HEK293 (cell line): ENCODE measurements at regions not wholly inside any gene's neighbourhood (a gene's known extent, or its start where the extent isn't known, plus 50 kb on each side); places are given as distances from the start of the nearest gene placed in this dataset.
A peak's percentile ranks its signal among the peaks of the same experiment; 100 is the strongest.
"Not testable (repeated sequence)": the region's sequence is repeated elsewhere in the genome, so short reads cannot be mapped to it uniquely, and the experiment has no call there.

ENCODE experiments used
- CTCF ChIA-PET: fragments of 350-600 bp; formaldehyde crosslinking; extraction: SDS; loops from one replicate; lab custom pipeline; 2021; ENCODE audit warnings: antibody characterized with exemption; lab: Yijun Ruan, JAX
- POLR2A ChIA-PET: fragments of 300-600 bp; formaldehyde crosslinking; extraction: SDS; loops from one replicate; lab custom pipeline; 2020; ENCODE audit warnings: antibody characterized with exemption, inconsistent platforms; lab: Yijun Ruan, JAX
- H3K27ac ChIP-seq: fragments of 200-500 bp; sonication (Bioruptor generic); 2 replicates; pipeline ENCODE4 v1.5.1; 2014; ENCODE audit warnings: low read depth, low read length, control low read depth, inconsistent platforms; ENCODE audit errors: extremely low read depth
- H3K36me3 ChIP-seq, 2 experiments: fragments of 200-500 bp in 1 of 2; sonication (Bioruptor generic) in 1 of 2; 1 replicate in 1 of 2; 2 replicates in 1 of 2; pipeline ENCODE4 v1.5.1; 2014 to 2017; ENCODE audit warnings: inconsistent platforms in 2 of 2, low read length in 2 of 2; ENCODE audit not compliant: control insufficient read depth in 2 of 2, insufficient read depth in 1 of 2
- H3K4me1 ChIP-seq: fragments of 200-500 bp; sonication (Bioruptor generic); 2 replicates; pipeline ENCODE4 v1.5.1; 2014; ENCODE audit warnings: mild to moderate bottlenecking, low read length, inconsistent platforms; ENCODE audit not compliant: control insufficient read depth, insufficient read depth
- H3K4me3 ChIP-seq: 2 replicates; pipeline ENCODE4 v1.5.1; 2011; ENCODE audit warnings: low read depth, mild to moderate bottlenecking, control low read depth, low read length, moderate library complexity
- H3K9me3 ChIP-seq: fragments of 200-500 bp; sonication (Bioruptor generic); 2 replicates; pipeline ENCODE4 v1.5.1; 2014; ENCODE audit warnings: low read depth, low read length, inconsistent platforms; ENCODE audit not compliant: control insufficient read depth, insufficient read depth
- GLIS1 ChIP-seq: fragments of 450-650 bp; formaldehyde crosslinking; IDR thresholded peaks from 2 replicates; pipeline ENCODE4 v1.5.1; 2016; ENCODE audit warnings: missing biosample characterization, missing genetic modification characterization
- KLF10 ChIP-seq: fragments of 450-650 bp; IDR thresholded peaks from 2 replicates; pipeline ENCODE4 v1.5.1; 2018; ENCODE audit warnings: missing biosample characterization, mild to moderate bottlenecking, missing genetic modification characterization
- KLF16 ChIP-seq: fragments of 450-650 bp; formaldehyde crosslinking; IDR thresholded peaks from 2 replicates; pipeline ENCODE4 v1.5.1; 2017; ENCODE audit warnings: missing biosample characterization, missing genetic modification characterization
- KLF8 ChIP-seq: fragments of 450-650 bp; formaldehyde crosslinking; IDR thresholded peaks from 2 replicates; pipeline ENCODE4 v1.5.1; 2016; ENCODE audit warnings: missing biosample characterization, missing genetic modification characterization
- KLF9 ChIP-seq: fragments of 450-650 bp; formaldehyde crosslinking; IDR thresholded peaks from 2 replicates; pipeline ENCODE4 v1.5.1; 2016; ENCODE audit warnings: missing biosample characterization, missing genetic modification characterization, low read depth
- PRDM6 ChIP-seq: fragments of 450-650 bp; formaldehyde crosslinking; IDR thresholded peaks from 2 replicates; pipeline ENCODE4 v1.5.1; 2017; ENCODE audit warnings: missing biosample characterization, missing genetic modification characterization
- SP2 ChIP-seq: fragments of 450-650 bp; formaldehyde crosslinking; IDR thresholded peaks from 2 replicates; pipeline ENCODE4 v1.5.1; 2016; ENCODE audit warnings: missing biosample characterization, missing genetic modification characterization
- TCF7L2 ChIP-seq: IDR thresholded peaks from 2 replicates; pipeline ENCODE4 v1.6.1; 2011; ENCODE audit warnings: low read depth, mild to moderate bottlenecking, inconsistent platforms, low read length, moderate library complexity, borderline replicate concordance
- TSHZ1 ChIP-seq: fragments of 450-650 bp; formaldehyde crosslinking; IDR thresholded peaks from 2 replicates; pipeline ENCODE4 v1.5.1; 2016; ENCODE audit warnings: missing biosample characterization, missing genetic modification characterization, borderline replicate concordance
- YY1 ChIP-seq: fragments of 450-650 bp; formaldehyde crosslinking; IDR thresholded peaks from 2 replicates; pipeline ENCODE4 v1.5.1; 2018; ENCODE audit warnings: missing biosample characterization, missing genetic modification characterization
- ZNF121 ChIP-seq: fragments of 450-650 bp; formaldehyde crosslinking; IDR thresholded peaks from 2 replicates; pipeline ENCODE4 v1.5.1; 2016; ENCODE audit warnings: missing biosample characterization, missing genetic modification characterization
- ZNF148 ChIP-seq: fragments of 450-650 bp; formaldehyde crosslinking; IDR thresholded peaks from 2 replicates; pipeline ENCODE4 v1.5.0; 2017; ENCODE audit warnings: missing biosample characterization, missing genetic modification characterization, borderline replicate concordance
- ZNF18 ChIP-seq: fragments of 450-650 bp; formaldehyde crosslinking; IDR thresholded peaks from 2 replicates; pipeline ENCODE4 v1.5.1; 2016; ENCODE audit warnings: missing biosample characterization, missing genetic modification characterization
- ZNF19 ChIP-seq: fragments of 450-650 bp; formaldehyde crosslinking; IDR thresholded peaks from 2 replicates; pipeline ENCODE4; 2016; ENCODE audit warnings: missing biosample characterization, missing genetic modification characterization, low read depth
- ZNF248 ChIP-seq: fragments of 450-650 bp; formaldehyde crosslinking; IDR thresholded peaks from 2 replicates; pipeline ENCODE4 v1.5.1; 2017; ENCODE audit warnings: missing biosample characterization, missing genetic modification characterization
- ZNF341 ChIP-seq: fragments of 450-650 bp; formaldehyde crosslinking; IDR thresholded peaks from 2 replicates; pipeline ENCODE4; 2016; ENCODE audit warnings: low read depth, missing biosample characterization, missing genetic modification characterization
- ZNF48 ChIP-seq: fragments of 450-650 bp; formaldehyde crosslinking; IDR thresholded peaks from 2 replicates; pipeline ENCODE4 v1.5.1; 2016; ENCODE audit warnings: missing biosample characterization, missing genetic modification characterization
- ZNF600 ChIP-seq: fragments of 450-650 bp; formaldehyde crosslinking; IDR thresholded peaks from 2 replicates; pipeline ENCODE4 v1.5.1; 2016; ENCODE audit warnings: missing biosample characterization, missing genetic modification characterization
- ZNF639 ChIP-seq: fragments of 450-650 bp; formaldehyde crosslinking; IDR thresholded peaks from 2 replicates; pipeline ENCODE4 v1.5.1; 2016; ENCODE audit warnings: missing biosample characterization, missing genetic modification characterization
- ZSCAN30 ChIP-seq: fragments of 450-650 bp; IDR thresholded peaks from 2 replicates; pipeline ENCODE4 v1.5.1; 2018; ENCODE audit warnings: missing biosample characterization, mild to moderate bottlenecking, missing genetic modification characterization, moderate library complexity

GRCh38 chr5:135743181-135743580, 91.3 kb upstream of the SLC25A48 start:
- ChIA-PET POLR2A (no interaction called here), CTCF (interaction anchor here (0.6 to 1.7 kb wide), 6 partner anchors 14 to 192 kb away, joined by 3 to 5 read pairs (median 4); no protein-coding TSS in a partner anchor)
- Histone ChIP-seq H3K9me3 (no peaks in the 10 kb centered on the region), H3K4me1 (no peaks in the 10 kb centered on the region), H3K4me3 (no peak overlapping the region), H3K36me3 (no peaks in the 10 kb centered on the region), H3K27ac (no peak overlapping the region)
- TF ChIP-seq ZNF121 (tag by site-specific recombination) (no peak), ZNF248 (tag by site-specific recombination) (no peak), KLF8 (no peak), ZNF148 (tag by site-specific recombination) (no peak), YY1 (tag by site-specific recombination) (no peak), KLF9 (tag by site-specific recombination) (no peak), ZSCAN30 (tag by site-specific recombination) (no peak), KLF10 (tag by site-specific recombination) (no peak), ZNF18 (no peak)

GRCh38 chr5:135742240-135742639, 92.2 kb upstream of the SLC25A48 start:
- POLR2A ChIA-PET, H3K9me3 ChIP-seq, H3K4me1 ChIP-seq, H3K4me3 ChIP-seq, H3K36me3 ChIP-seq, H3K27ac ChIP-seq: not testable (repeated sequence)
- TF ChIP-seq GLIS1 (tag by site-specific recombination) = peak; percentile 32; the same call in 1 of the 2 replicates
- CTCF ChIA-PET = interaction anchor here (0.8 to 1.3 kb wide), 2 partner anchors 73 to 181 kb away, joined by 4 read pairs; no protein-coding TSS in a partner anchor

GRCh38 chr5:135741040-135741439, 93.4 kb upstream of the SLC25A48 start:
- H3K36me3 ChIP-seq = no peaks in the 10 kb centered on the region
- no peak overlapping the region for H3K27ac ChIP-seq
- no peaks in the 10 kb centered on the region for H3K4me1 ChIP-seq
- H3K9me3 ChIP-seq = no peaks in the 10 kb centered on the region
- POLR2A ChIA-PET = no interaction called here
- CTCF ChIA-PET = interaction anchor here (1.8 kb wide), 1 partner anchor 175 kb away, joined by 5 read pairs; no protein-coding TSS in a partner anchor
- no peak overlapping the region for H3K4me3 ChIP-seq
- TF ChIP-seq ZNF600 (tag by site-specific recombination) = no peak
- TF ChIP-seq PRDM6 (tag by site-specific recombination) = no peak
- TF ChIP-seq TCF7L2 = no peak
- TF ChIP-seq ZNF639 (tag by site-specific recombination) = no peak
- no peak for TF ChIP-seq ZNF19
- TF ChIP-seq KLF16 = no peak
- TF ChIP-seq TSHZ1 = no peak
- no peak for TF ChIP-seq ZNF48 (tag by site-specific recombination)
- TF ChIP-seq ZNF341 (tag by site-specific recombination) = no peak
- no peak for TF ChIP-seq SP2
